K562 (cell line): ENCODE measurements at regions not wholly inside any gene's neighbourhood (a gene's known extent, or its start where the extent isn't known, plus 50 kb on each side); places are given as distances from the start of the nearest gene placed in this dataset.

Experiments used
- ATAC-seq: fragments of 200-7000 bp; cut with Tn5 transposase; 3 replicates; pipeline ENCODE4 v1.9.1; 2020; ENCODE audit warnings: moderate library complexity
- BruUV-seq: library from RNA; stranded (reverse); fragments of 400-500 nt; replicated peaks from 2 replicates; lab custom pipeline; 2021; lab: Mats Ljungman, UMichigan
- CTCF ChIA-PET: fragments of 300-600 bp; formaldehyde crosslinking; extraction: SDS; loops from one replicate; lab custom pipeline; 2021; ENCODE audit warnings: low intra/inter-chr PET ratio; lab: Yijun Ruan, JAX
- POLR2A ChIA-PET: fragments of 300-600, 350-650 bp; sonication (Branson Sonifier 250); formaldehyde crosslinking; extraction: SDS; loops from one replicate; lab custom pipeline; 2021; ENCODE audit warnings: antibody characterized with exemption, inconsistent platforms; lab: Yijun Ruan, JAX
- DNase-seq, 4 experiments: peaks; one replicate each; pipeline versions ENCODE4 v3.0.0 to v3.0.0-alpha.2; 2011 to 2018; ENCODE audit warnings: low spot score in 3 of 4, mixed read lengths in 3 of 4; ENCODE audit errors: extremely low read depth in 1 of 4
- FAIRE-seq: peaks from 2 replicates; lab custom pipeline; 2011; peaks lifted over from hg19 to GRCh38; lab: Jason Lieb, UNC
- H2AFZ ChIP-seq: 2 replicates; pipeline ENCODE4 v1.6.0; 2011; ENCODE audit warnings: low read depth, low read length, control low read depth, inconsistent platforms
- H3K27ac ChIP-seq: fragments of 200-600 bp; 3 replicates; pipeline ENCODE4 v1.8.0; 2011; ENCODE audit warnings: low read depth, mild to moderate bottlenecking, control low read depth, inconsistent platforms, low read length, moderate library complexity, mixed read lengths; ENCODE audit errors: extremely low read depth
- H3K27me3 ChIP-seq, 2 experiments: fragments of 300-600 bp in 1 of 2; 2 replicates in 1 of 2; 3 replicates in 1 of 2; pipeline versions ENCODE4 v1.6.0 to v1.8.0; 2011; ENCODE audit warnings: inconsistent platforms in 2 of 2, low read length in 2 of 2, mild to moderate bottlenecking in 1 of 2, mixed read lengths in 1 of 2, moderate library complexity in 1 of 2; ENCODE audit not compliant: control insufficient read depth in 2 of 2, insufficient read depth in 2 of 2
- H3K36me3 ChIP-seq: fragments of 300-600 bp; 3 replicates; pipeline ENCODE4 v1.8.0; 2011; ENCODE audit warnings: mild to moderate bottlenecking, low read length, inconsistent platforms; ENCODE audit not compliant: control insufficient read depth, insufficient read depth
- H3K4me1 ChIP-seq, 2 experiments: fragments of 200-600 bp in 1 of 2; replicated peaks in 1 of 2; 2 replicates in 1 of 2; 3 replicates in 1 of 2; pipeline versions ENCODE4 v1.5.1 to v1.8.0; 2011; ENCODE audit warnings: inconsistent platforms in 2 of 2, low read length in 2 of 2, mild to moderate bottlenecking in 1 of 2, mixed read lengths in 1 of 2, moderate library complexity in 1 of 2; ENCODE audit not compliant: control insufficient read depth in 2 of 2, insufficient read depth in 2 of 2
- H3K4me2 ChIP-seq: 2 replicates; pipeline ENCODE4 v1.6.1; 2011; ENCODE audit warnings: low read length, control low read depth, inconsistent platforms, mixed read lengths; ENCODE audit not compliant: insufficient read depth
- H3K4me3 ChIP-seq: fragments of 200-600 bp; sonication (generic), shearing (Covaris generic); 2 replicates; pipeline ENCODE4 v1.5.1; 2016; ENCODE audit warnings: control low read depth, inconsistent platforms
- H3K79me2 ChIP-seq: fragments of 200-600 bp; 3 replicates; pipeline ENCODE4 v1.8.0; 2011; ENCODE audit warnings: low read length, inconsistent platforms; ENCODE audit not compliant: control insufficient read depth, insufficient read depth
- H3K9ac ChIP-seq, 2 experiments: 2 replicates each; pipeline versions ENCODE4 v1.6.0 to v1.6.1; 2011; ENCODE audit warnings: low read depth in 2 of 2, low read length in 2 of 2, control low read depth in 1 of 2, inconsistent platforms in 1 of 2, mild to moderate bottlenecking in 1 of 2, mixed read lengths in 1 of 2; ENCODE audit not compliant: insufficient read depth in 1 of 2
- H3K9me1 ChIP-seq: one replicate; pipeline ENCODE4 v1.6.0; 2011; ENCODE audit warnings: inconsistent platforms, mild to moderate bottlenecking, low read length, moderate library complexity; ENCODE audit not compliant: control insufficient read depth, insufficient read depth
- H3K9me3 ChIP-seq: replicated peaks from 2 replicates; pipeline ENCODE4 v1.5.1; 2011; ENCODE audit warnings: low read depth, low read length, inconsistent platforms; ENCODE audit not compliant: control insufficient read depth, insufficient read depth
- H4K20me1 ChIP-seq: replicated peaks from 2 replicates; pipeline ENCODE4 v1.6.1; 2011; ENCODE audit warnings: low read length, inconsistent platforms, mixed read lengths; ENCODE audit not compliant: control insufficient read depth, insufficient read depth
- FIP1L1 ChIP-seq: fragments of 200-400 bp; formaldehyde crosslinking; IDR thresholded peaks from 2 replicates; pipeline ENCODE4 v1.6.1; 2018; ENCODE audit warnings: mild to moderate bottlenecking, low read depth, low read length; ENCODE audit not compliant: poor library complexity, severe bottlenecking
- FOXA1 ChIP-seq: fragments of 450-650 bp; IDR thresholded peaks from 2 replicates; pipeline ENCODE4 v1.6.1; 2016; ENCODE audit warnings: mild to moderate bottlenecking, borderline replicate concordance
- KDM1A ChIP-seq, 2 experiments: fragments of 450-650 bp; IDR thresholded peaks; 2 replicates each; pipeline ENCODE4 v1.6.1; 2016; ENCODE audit warnings: mild to moderate bottlenecking in 2 of 2
- KDM5B ChIP-seq: fragments of 200-600 bp; sonication (generic); IDR thresholded peaks from 2 replicates; pipeline ENCODE4 v1.6.1; 2012; ENCODE audit warnings: low read depth, mild to moderate bottlenecking, moderate library complexity, low read length, control low read depth, inconsistent platforms; ENCODE audit not compliant: insufficient replicate concordance
- L3MBTL2 ChIP-seq: fragments of 450-650 bp; IDR thresholded peaks from 2 replicates; pipeline ENCODE4 v1.6.1; 2016; ENCODE audit warnings: mild to moderate bottlenecking, moderate library complexity
- LEF1 ChIP-seq: fragments of 450-650 bp; IDR thresholded peaks from 2 replicates; pipeline ENCODE4 v1.6.1; 2016; ENCODE audit warnings: mild to moderate bottlenecking
- MTF1 ChIP-seq: fragments of 250-450 bp; sonication (Bioruptor Pico); IDR thresholded peaks from 2 replicates; pipeline ENCODE4 v1.9.0; 2021; ENCODE audit warnings: moderate library complexity, mild to moderate bottlenecking, inconsistent platforms, borderline replicate concordance
- SRSF3 ChIP-seq: fragments of 200-400 bp; formaldehyde crosslinking; IDR thresholded peaks from 2 replicates; pipeline ENCODE4 v1.6.1; 2016; ENCODE audit warnings: mild to moderate bottlenecking, low read length, moderate library complexity; ENCODE audit not compliant: insufficient read depth
- SRSF9 ChIP-seq: fragments of 200-400 bp; formaldehyde crosslinking; IDR thresholded peaks from 2 replicates; pipeline ENCODE4 v1.6.1; 2017; ENCODE audit warnings: low read depth, low read length, borderline replicate concordance
- TAF1 ChIP-seq: IDR thresholded peaks from 2 replicates; pipeline ENCODE4 v1.6.1; 2011; ENCODE audit warnings: mild to moderate bottlenecking, low read length, moderate library complexity; ENCODE audit not compliant: insufficient read depth, control insufficient read depth, severe bottlenecking; ENCODE audit errors: extremely low read depth
- TBP ChIP-seq: optimal IDR thresholded peaks from 2 replicates; pipeline ENCODE3; 2011; ENCODE audit warnings: low read depth, low read length, improper control_type of control experiment
- ZBTB1 ChIP-seq: sonication (generic); formaldehyde crosslinking; IDR thresholded peaks from 2 replicates; pipeline ENCODE4 v1.8.1; 2023; ENCODE audit warnings: missing genetic modification reagents, low read depth, mild to moderate bottlenecking, borderline replicate concordance
- ZNF12 ChIP-seq: sonication (generic); formaldehyde crosslinking; IDR thresholded peaks from 2 replicates; pipeline ENCODE4 v1.4.0; 2020; ENCODE audit warnings: mild to moderate bottlenecking, missing genetic modification reagents
- ZNF140 ChIP-seq: fragments of 250-450 bp; sonication (Bioruptor Pico); IDR thresholded peaks from 2 replicates; pipeline ENCODE4 v1.8.0; 2021; ENCODE audit warnings: moderate library complexity, mild to moderate bottlenecking, inconsistent platforms
- ZNF217 ChIP-seq: sonication (generic); formaldehyde crosslinking; IDR thresholded peaks from 2 replicates; pipeline ENCODE4 v1.8.0; 2022; ENCODE audit warnings: mild to moderate bottlenecking, missing genetic modification reagents
- ZNF316 ChIP-seq: fragments of 450-650 bp; IDR thresholded peaks from 2 replicates; pipeline ENCODE4 v1.6.1; 2016
- ZNF717 ChIP-seq: fragments of 250-450 bp; sonication (Bioruptor Pico); IDR thresholded peaks from 2 replicates; pipeline ENCODE4 v1.5.0; 2021
- WGBS: fragments of 100-300 bp; shearing (Covaris generic); methylation state at CpG from one replicate; pipeline ENCODE4 v1.1.6; 2016; ENCODE audit warnings: low coverage, mixed read lengths; ENCODE audit not compliant: insufficient coverage; ENCODE audit errors: missing lambda C conversion rate; 5-methylcytosine and 5-hydroxymethylcytosine counted together
- in situ Hi-C: fragments of 300-500 bp; cut with MboI; formaldehyde crosslinking; loops from 4 replicates; pipeline ENCODE4 v1.15.0; 2018; ENCODE audit warnings: inconsistent platforms, mixed read lengths
- intact Hi-C: fragments of 100-400 bp; cut with micrococcal nuclease; formaldehyde crosslinking; loops from 2 replicates; pipeline ENCODE4 v1.14.2; 2022
- TF ChIP-seq, protein P1 (sequence below): sonication (generic); formaldehyde crosslinking; IDR thresholded peaks from 2 replicates; pipeline ENCODE4 v1.8.1; 2023; ENCODE audit warnings: mild to moderate bottlenecking, missing genetic modification reagents
- TF ChIP-seq, protein P2 (sequence below): fragments of 450-650 bp; IDR thresholded peaks from 2 replicates; pipeline ENCODE4 v1.6.1; 2017; ENCODE audit warnings: mild to moderate bottlenecking, moderate library complexity
- TF ChIP-seq, protein P3 (sequence below): fragments of 450-650 bp; IDR thresholded peaks from 2 replicates; pipeline ENCODE4 v1.6.1; 2016; ENCODE audit warnings: missing biosample characterization, missing genetic modification characterization

DNA sequence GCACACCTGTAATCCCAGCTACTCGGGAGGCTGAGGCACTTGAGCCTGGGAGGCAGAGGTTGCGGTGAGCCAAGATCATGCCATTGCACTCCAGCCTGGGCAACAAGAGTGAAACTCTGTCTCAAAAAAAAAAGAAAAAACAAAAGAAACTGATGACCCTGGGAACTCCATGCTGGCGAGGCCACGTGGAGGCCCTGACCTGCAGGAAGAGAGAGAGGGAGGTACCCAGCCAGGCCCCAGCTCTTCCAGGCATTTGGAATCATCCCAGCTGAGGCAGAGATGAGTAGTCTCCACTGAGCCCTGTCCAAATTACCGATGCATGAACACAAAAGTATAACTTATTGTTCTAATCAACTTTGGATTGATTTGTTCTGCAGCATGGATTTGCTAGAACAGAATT lies 132.0 kb upstream of the ZBTB40 start:
- no peak for TF ChIP-seq ZNF717 (CRISPR knock-in tag)
- TF ChIP-seq SRSF9: no peak
- no peak for TF ChIP-seq TBP
- TF ChIP-seq, protein P1, sequence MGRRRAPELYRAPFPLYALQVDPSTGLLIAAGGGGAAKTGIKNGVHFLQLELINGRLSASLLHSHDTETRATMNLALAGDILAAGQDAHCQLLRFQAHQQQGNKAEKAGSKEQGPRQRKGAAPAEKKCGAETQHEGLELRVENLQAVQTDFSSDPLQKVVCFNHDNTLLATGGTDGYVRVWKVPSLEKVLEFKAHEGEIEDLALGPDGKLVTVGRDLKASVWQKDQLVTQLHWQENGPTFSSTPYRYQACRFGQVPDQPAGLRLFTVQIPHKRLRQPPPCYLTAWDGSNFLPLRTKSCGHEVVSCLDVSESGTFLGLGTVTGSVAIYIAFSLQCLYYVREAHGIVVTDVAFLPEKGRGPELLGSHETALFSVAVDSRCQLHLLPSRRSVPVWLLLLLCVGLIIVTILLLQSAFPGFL (CRISPR knock-in tag): no peak
- no peak for TF ChIP-seq FIP1L1
- TF ChIP-seq, protein P2, sequence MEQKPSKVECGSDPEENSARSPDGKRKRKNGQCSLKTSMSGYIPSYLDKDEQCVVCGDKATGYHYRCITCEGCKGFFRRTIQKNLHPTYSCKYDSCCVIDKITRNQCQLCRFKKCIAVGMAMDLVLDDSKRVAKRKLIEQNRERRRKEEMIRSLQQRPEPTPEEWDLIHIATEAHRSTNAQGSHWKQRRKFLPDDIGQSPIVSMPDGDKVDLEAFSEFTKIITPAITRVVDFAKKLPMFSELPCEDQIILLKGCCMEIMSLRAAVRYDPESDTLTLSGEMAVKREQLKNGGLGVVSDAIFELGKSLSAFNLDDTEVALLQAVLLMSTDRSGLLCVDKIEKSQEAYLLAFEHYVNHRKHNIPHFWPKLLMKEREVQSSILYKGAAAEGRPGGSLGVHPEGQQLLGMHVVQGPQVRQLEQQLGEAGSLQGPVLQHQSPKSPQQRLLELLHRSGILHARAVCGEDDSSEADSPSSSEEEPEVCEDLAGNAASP: no peak
- no peak for TF ChIP-seq MTF1 (CRISPR knock-in tag)
- TF ChIP-seq KDM1A (IDR thresholded peaks at IDR 0.05): no peak
- no peak for TF ChIP-seq ZNF12 (CRISPR knock-in tag)
- TF ChIP-seq LEF1: no peak
- TF ChIP-seq ZNF316: no peak
- no peak for TF ChIP-seq L3MBTL2
- no peak for TF ChIP-seq ZBTB1 (CRISPR knock-in tag)
- TF ChIP-seq SRSF3: no peak
- TF ChIP-seq TAF1: no peak
- no peak for TF ChIP-seq KDM5B
- TF ChIP-seq, protein P3, sequence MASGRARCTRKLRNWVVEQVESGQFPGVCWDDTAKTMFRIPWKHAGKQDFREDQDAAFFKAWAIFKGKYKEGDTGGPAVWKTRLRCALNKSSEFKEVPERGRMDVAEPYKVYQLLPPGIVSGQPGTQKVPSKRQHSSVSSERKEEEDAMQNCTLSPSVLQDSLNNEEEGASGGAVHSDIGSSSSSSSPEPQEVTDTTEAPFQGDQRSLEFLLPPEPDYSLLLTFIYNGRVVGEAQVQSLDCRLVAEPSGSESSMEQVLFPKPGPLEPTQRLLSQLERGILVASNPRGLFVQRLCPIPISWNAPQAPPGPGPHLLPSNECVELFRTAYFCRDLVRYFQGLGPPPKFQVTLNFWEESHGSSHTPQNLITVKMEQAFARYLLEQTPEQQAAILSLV (tag): no peak
- no peak for TF ChIP-seq ZNF140 (CRISPR knock-in tag)
- no peak for TF ChIP-seq ZNF217
- no peak for TF ChIP-seq FOXA1
- no peaks in the 10 kb centered on the region for H3K9me1 ChIP-seq
- ATAC-seq (no peak), DNase-seq (no peak), FAIRE-seq (no peak)
- H2AFZ ChIP-seq: no peak overlapping the region
- no TSS peak for BruUV-seq
- H3K4me3 ChIP-seq: no peak overlapping the region
- 0% methylated on average over 5 of the region's 5 CpGs for WGBS
- H3K27ac ChIP-seq: no peak overlapping the region
- H3K4me2 ChIP-seq: no peak overlapping the region
- POLR2A ChIA-PET: no interaction called here
- H3K36me3 ChIP-seq: no peaks in the 10 kb centered on the region
- CTCF ChIA-PET: no interaction called here
- H3K79me2 ChIP-seq: no peaks in the 10 kb centered on the region
- H3K4me1 ChIP-seq: peaks cover 0 to 5% of the 10 kb centered on the region in 2 experiments; a peak in 1 of 5 replicates
- intact Hi-C loops (loop anchor here (5.0 kb wide), 1 partner anchor 187 kb away; no protein-coding TSS in a partner anchor), in situ Hi-C loops (no loop called here)
- peaks cover 4% of the 10 kb centered on the region; the same call in 1 of the 2 replicates for H4K20me1 ChIP-seq
- no peak overlapping the region for H3K9ac ChIP-seq
- H3K9me3 ChIP-seq: no peaks in the 10 kb centered on the region
- peaks cover 65 to 87% of the 10 kb centered on the region in 2 experiments for H3K27me3 ChIP-seq
